ENCODE measurements at regions not wholly inside any gene's neighbourhood (a gene's known extent, or its start where the extent isn't known, plus 50 kb on each side); places are given as distances from the start of the nearest gene placed in this dataset.

DNA sequence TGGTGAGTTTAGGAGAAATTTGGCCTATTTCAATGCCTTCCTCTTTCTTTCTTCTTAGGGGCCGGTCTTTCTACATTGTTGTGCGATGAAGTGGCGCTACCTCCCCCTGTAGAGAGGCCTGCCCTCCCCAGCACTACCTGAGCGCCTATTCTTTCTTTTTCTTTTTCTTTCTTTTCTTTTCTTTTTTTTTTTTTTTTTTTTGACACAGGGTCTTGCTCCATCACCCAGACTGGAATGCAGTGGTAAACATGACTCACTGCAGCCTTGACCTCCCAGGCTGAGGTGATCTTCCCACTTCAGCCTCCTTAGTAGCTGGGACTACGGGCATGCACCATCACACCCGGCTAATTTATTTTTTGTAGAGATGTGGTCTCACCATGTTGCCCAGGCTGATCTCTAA is 136.1 kb upstream of the MAX start:
- TF ChIP-seq, protein P1, sequence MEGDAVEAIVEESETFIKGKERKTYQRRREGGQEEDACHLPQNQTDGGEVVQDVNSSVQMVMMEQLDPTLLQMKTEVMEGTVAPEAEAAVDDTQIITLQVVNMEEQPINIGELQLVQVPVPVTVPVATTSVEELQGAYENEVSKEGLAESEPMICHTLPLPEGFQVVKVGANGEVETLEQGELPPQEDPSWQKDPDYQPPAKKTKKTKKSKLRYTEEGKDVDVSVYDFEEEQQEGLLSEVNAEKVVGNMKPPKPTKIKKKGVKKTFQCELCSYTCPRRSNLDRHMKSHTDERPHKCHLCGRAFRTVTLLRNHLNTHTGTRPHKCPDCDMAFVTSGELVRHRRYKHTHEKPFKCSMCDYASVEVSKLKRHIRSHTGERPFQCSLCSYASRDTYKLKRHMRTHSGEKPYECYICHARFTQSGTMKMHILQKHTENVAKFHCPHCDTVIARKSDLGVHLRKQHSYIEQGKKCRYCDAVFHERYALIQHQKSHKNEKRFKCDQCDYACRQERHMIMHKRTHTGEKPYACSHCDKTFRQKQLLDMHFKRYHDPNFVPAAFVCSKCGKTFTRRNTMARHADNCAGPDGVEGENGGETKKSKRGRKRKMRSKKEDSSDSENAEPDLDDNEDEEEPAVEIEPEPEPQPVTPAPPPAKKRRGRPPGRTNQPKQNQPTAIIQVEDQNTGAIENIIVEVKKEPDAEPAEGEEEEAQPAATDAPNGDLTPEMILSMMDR (IDR thresholded peaks at IDR 0.05), result no peak
- no peak for TF ChIP-seq POLR2A (IDR thresholded peaks at IDR 0.05)
- DNase-seq (ENCODE audit: low spot score in 2 of 2), result peak in 1 of 2 donors; percentile 34
- 91 to 95% methylated on average over 6 of the region's 6 CpGs for WGBS, 2 donors
- H3K4me3 ChIP-seq (ENCODE audit: low read depth, poor library complexity, severe bottlenecking), result no peak overlapping the region
- intact Hi-C loops (cut with DNase I; ENCODE audit: low total_unique reads), result no loop called here

DNA sequence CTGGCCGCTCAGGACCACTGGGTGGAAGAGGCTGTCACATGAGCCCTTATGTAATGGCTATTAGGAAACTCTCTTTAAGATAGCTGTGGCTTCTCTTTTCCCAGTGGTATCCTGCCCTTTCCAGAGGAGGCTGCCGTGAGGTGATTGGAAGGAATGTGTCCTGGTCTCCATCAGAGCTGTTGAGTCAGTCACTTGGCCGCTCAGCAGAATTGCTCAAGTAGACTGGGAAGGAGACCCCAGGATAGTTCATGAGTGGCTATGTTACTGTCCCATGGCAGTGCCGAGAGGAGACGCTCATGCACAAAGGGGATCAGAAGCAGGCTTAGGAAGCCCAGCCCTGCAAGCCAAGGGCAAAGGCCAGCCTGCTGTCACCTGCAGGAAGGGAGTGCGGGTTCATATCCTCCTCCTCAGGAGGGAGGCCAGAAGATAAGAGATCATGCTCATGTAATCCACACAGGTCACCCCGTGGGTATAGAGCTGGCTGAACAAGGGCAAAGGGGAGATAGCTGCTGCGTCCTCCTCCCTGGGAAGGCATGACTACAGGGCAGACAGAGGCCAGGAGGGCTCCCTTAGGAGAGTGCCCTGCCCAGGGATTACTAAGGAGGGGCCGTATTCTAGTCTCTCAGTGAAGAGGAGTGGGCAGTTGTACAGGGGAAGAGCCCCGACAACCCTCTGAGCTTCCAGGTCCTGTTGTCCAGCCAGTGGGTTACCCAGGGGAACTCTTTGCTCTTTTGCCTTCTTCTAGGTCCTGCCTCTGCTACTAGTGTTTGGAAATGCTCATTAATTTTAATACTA is 137.0 kb upstream of the MAX start:
- TF ChIP-seq, protein P1 (IDR thresholded peaks at IDR 0.05), result no peak
- no peak for TF ChIP-seq POLR2A (IDR thresholded peaks at IDR 0.05)
- peak in 1 of 2 donors; percentile 79 for DNase-seq (ENCODE audit: low spot score in 2 of 2)
- H3K4me3 ChIP-seq (ENCODE audit: low read depth, poor library complexity, severe bottlenecking), result no peak overlapping the region
- WGBS, 2 donors, result 76 to 90% methylated on average over 10 of the region's 10 CpGs
- intact Hi-C loops (cut with DNase I; ENCODE audit: low total_unique reads), result no loop called here

DNA sequence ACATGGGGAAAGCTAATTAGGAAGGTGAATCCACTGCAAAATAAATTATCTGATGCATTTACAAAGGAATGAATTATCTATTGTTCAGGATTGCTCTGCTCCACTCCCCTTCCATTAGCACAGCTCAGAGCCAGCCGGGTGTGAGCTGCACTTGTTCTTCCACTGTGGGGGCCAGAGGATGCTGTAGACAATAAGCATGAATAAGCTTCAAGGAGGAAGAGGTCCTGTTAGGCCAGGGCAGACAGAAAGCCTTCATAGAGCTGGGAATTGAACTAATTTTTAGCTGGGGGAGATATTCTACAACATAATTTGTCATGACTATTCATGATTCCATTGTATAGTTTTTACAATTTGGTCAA is 137.6 kb upstream of the MAX start:
- 61 to 74% methylated on average over 1 of the region's 1 CpG for WGBS, 2 donors
- intact Hi-C loops (cut with DNase I; ENCODE audit: low total_unique reads), result no loop called here
- TF ChIP-seq, protein P1 (IDR thresholded peaks at IDR 0.05), result no peak
- TF ChIP-seq POLR2A (IDR thresholded peaks at IDR 0.05), result no peak

DNA sequence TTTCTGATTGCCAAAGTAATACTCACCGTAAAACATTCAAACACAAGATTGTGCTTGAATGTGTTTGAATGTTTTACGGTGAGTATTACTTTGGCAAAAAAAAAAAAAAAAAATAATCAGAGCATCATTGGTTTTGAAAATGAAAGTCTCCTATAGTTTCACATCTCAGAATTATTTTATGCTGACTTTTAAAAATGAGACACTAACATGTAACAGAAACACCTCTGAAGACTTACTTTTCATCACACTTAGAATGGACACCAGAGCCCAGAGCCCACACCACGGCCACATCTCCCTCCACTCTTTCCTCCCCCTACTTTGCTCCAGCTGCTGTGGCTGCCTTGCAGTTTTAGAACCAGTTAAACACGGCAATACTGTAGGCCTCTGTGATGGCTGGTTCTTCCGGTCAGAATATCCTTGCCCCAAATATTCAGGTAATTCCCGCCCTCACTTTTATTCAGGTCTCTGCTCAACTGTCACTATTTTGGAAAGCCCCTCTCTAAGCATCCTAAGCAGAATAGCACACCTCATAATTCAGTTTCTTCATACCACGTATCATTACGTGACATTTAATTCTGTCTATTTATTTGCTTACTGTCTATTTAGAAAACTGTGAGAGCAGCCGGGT is 138.9 kb upstream of the MAX start:
- no peak for TF ChIP-seq POLR2A (IDR thresholded peaks at IDR 0.05)
- TF ChIP-seq, protein P1 (IDR thresholded peaks at IDR 0.05), result no peak
- no peak for DNase-seq (ENCODE audit: low spot score in 2 of 2)
- 89 to 91% methylated on average over 9 of the region's 9 CpGs for WGBS, 2 donors
- intact Hi-C loops (cut with DNase I; ENCODE audit: low total_unique reads), result no loop called here
- no peak overlapping the region for H3K4me3 ChIP-seq (ENCODE audit: low read depth, poor library complexity, severe bottlenecking)

More for the DNA sequence above, 137.6 kb upstream of the MAX start:
- DNase-seq (ENCODE audit: low spot score in 2 of 2), result peak in 1 of 2 donors; percentile 28
- no peak overlapping the region for H3K4me3 ChIP-seq (ENCODE audit: low read depth, poor library complexity, severe bottlenecking)

DNA sequence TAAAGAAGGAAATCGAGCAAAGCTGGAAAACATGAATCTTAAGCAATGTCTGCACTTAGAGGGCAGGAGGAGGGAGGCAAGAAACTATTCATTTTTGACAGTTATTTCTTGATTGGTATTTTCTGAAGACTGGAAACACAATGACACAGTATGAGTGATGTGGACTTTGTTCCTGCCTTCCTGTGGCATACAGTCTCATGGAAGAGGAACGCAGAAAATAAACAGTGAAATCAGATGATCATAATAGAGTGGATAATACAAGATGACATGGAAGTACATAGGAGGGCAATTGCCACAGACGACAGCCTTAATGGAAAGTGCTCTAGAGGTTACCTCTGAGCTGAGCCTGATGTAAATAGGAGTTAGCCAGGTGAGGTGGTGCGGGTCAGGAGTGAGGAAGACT is 140.4 kb upstream of the MAX start:
- H3K4me3 ChIP-seq (ENCODE audit: low read depth, poor library complexity, severe bottlenecking), result no peak overlapping the region
- 76 to 82% methylated on average over 4 of the region's 4 CpGs for WGBS, 2 donors

More for the DNA sequence above, 140.4 kb upstream of the MAX start:
- TF ChIP-seq POLR2A (IDR thresholded peaks at IDR 0.05), result no peak
- TF ChIP-seq, protein P1 (IDR thresholded peaks at IDR 0.05), result no peak
- intact Hi-C loops (cut with DNase I; ENCODE audit: low total_unique reads), result no loop called here
- no peak for DNase-seq (ENCODE audit: low spot score in 2 of 2)
